ENCODE measurements at regions not wholly inside any gene's neighbourhood (a gene's known extent, or its start where the extent isn't known, plus 50 kb on each side); places are given as distances from the start of the nearest gene placed in this dataset.

- no peaks in the 10 kb centered on the region for H3K36me3 Mint-ChIP-seq (ENCODE audit: low read depth)
- H3K4me1 Mint-ChIP-seq, result peaks cover 21% of the 10 kb centered on the region
- Histone ChIP-seq H3K4me3 (ENCODE audit: low read length) (no peak overlapping the region), H3K27ac (ENCODE audit: low read depth, low read length) (peak overlapping the region; percentile 98), H3K4me1 (ENCODE audit: control insufficient read depth, insufficient read depth, low read length) (peaks cover 3% of the 10 kb centered on the region), H3K27me3 (ENCODE audit: control insufficient read depth, insufficient read depth, low read length, poor library complexity, severe bottlenecking) (no peaks in the 10 kb centered on the region), H3K9ac (ENCODE audit: extremely low read depth, low read length, poor library complexity, severe bottlenecking) (no peak overlapping the region), H3K9me3 (ENCODE audit: control insufficient read depth, low read length) (no peaks in the 10 kb centered on the region), H3K36me3 (ENCODE audit: control insufficient read depth, insufficient read depth, low read length) (no peaks in the 10 kb centered on the region)
- DNase-seq, result no peak
- H3K4me3 Mint-ChIP-seq, result peak overlapping the region; percentile 58
- no peak for TF ChIP-seq CTCF (conservative IDR thresholded peaks at IDR 0.05)
- H3K9me3 Mint-ChIP-seq, result no peaks in the 10 kb centered on the region
- peaks cover 7% of the 10 kb centered on the region for H3K27me3 Mint-ChIP-seq (ENCODE audit: insufficient read depth)
- 50 to 64% methylated on average over 7 to 17 of the region's 17 CpGs for WGBS, 2 experiments (ENCODE audit: insufficient coverage in 1 of 2, insufficient read length in 1 of 2)
- no peak overlapping the region for H3K27ac Mint-ChIP-seq
Measured at GRCh38 chr10:31133251-31133791, 101.7 kb upstream of the ZNF438 start.

- Histone ChIP-seq H3K27me3 (ENCODE audit: control insufficient read depth, insufficient read depth, low read length, poor library complexity, severe bottlenecking) (no peaks in the 10 kb centered on the region), H3K4me3 (ENCODE audit: low read length) (no peak overlapping the region), H3K27ac (ENCODE audit: low read depth, low read length) (peak overlapping the region; percentile 98), H3K9ac (ENCODE audit: extremely low read depth, low read length, poor library complexity, severe bottlenecking) (no peak overlapping the region), H3K36me3 (ENCODE audit: control insufficient read depth, insufficient read depth, low read length) (no peaks in the 10 kb centered on the region), H3K4me1 (ENCODE audit: control insufficient read depth, insufficient read depth, low read length) (peaks cover 3% of the 10 kb centered on the region), H3K9me3 (ENCODE audit: control insufficient read depth, low read length) (no peaks in the 10 kb centered on the region)
- H3K36me3 Mint-ChIP-seq (ENCODE audit: low read depth), result no peaks in the 10 kb centered on the region
- peaks cover 21% of the 10 kb centered on the region for H3K4me1 Mint-ChIP-seq
- TF ChIP-seq CTCF (conservative IDR thresholded peaks at IDR 0.05), result no peak
- WGBS, 2 experiments (ENCODE audit: insufficient coverage in 1 of 2, insufficient read length in 1 of 2), result 3 to 9% methylated on average over 11 to 32 of the region's 37 CpGs
- DNase-seq, result peak; percentile 88
- H3K27ac Mint-ChIP-seq, result peak overlapping the region; percentile 78
- peaks cover 7% of the 10 kb centered on the region for H3K27me3 Mint-ChIP-seq (ENCODE audit: insufficient read depth)
- no peaks in the 10 kb centered on the region for H3K9me3 Mint-ChIP-seq
- peak overlapping the region; percentile 58 for H3K4me3 Mint-ChIP-seq
Measured at GRCh38 chr10:31133792-31134310, 102.2 kb upstream of the ZNF438 start.

- H3K36me3 ChIP-seq (ENCODE audit: control insufficient read depth, insufficient read depth, low read length), result no peaks in the 10 kb centered on the region
- peak; percentile 78 for DNase-seq
- no peak overlapping the region for H3K9ac ChIP-seq (ENCODE audit: extremely low read depth, low read length, poor library complexity, severe bottlenecking)
- TF ChIP-seq CTCF (conservative IDR thresholded peaks at IDR 0.05), result no peak
- H3K27ac ChIP-seq (ENCODE audit: low read depth, low read length), result peak overlapping the region; percentile 98
- Mint-ChIP-seq H3K4me3 (peak overlapping the region; percentile 58), H3K4me1 (peaks cover 17% of the 10 kb centered on the region), H3K36me3 (ENCODE audit: low read depth) (no peaks in the 10 kb centered on the region), H3K27me3 (ENCODE audit: insufficient read depth) (peaks cover 7% of the 10 kb centered on the region), H3K27ac (peak overlapping the region; percentile 95), H3K9me3 (no peaks in the 10 kb centered on the region)
- peak overlapping the region; percentile 63 for H3K4me3 ChIP-seq (ENCODE audit: low read length)
- WGBS, 2 experiments (ENCODE audit: insufficient coverage in 1 of 2, insufficient read length in 1 of 2), result 6 to 28% methylated on average over 15 to 24 of the region's 24 CpGs
- H3K9me3 ChIP-seq (ENCODE audit: control insufficient read depth, low read length), result no peaks in the 10 kb centered on the region
- peaks cover 3% of the 10 kb centered on the region for H3K4me1 ChIP-seq (ENCODE audit: control insufficient read depth, insufficient read depth, low read length)
- no peaks in the 10 kb centered on the region for H3K27me3 ChIP-seq (ENCODE audit: control insufficient read depth, insufficient read depth, low read length, poor library complexity, severe bottlenecking)
Measured at GRCh38 chr10:31134311-31134952, 102.8 kb upstream of the ZNF438 start.
